GM18867 (cell line): ENCODE measurements at regions not wholly inside any gene's neighbourhood (a gene's known extent, or its start where the extent isn't known, plus 50 kb on each side); places are given as distances from the start of the nearest gene placed in this dataset.
A peak's percentile ranks its signal among the peaks of the same experiment; 100 is the strongest.
"Not testable (repeated sequence)": the region's sequence is repeated elsewhere in the genome, so short reads cannot be mapped to it uniquely, and the experiment has no call there.

Experiments
- ATAC-seq: cut with Tn5 transposase; IDR thresholded peaks from one replicate; pipeline ENCODE4 v1.9.1; 2021; ENCODE audit warnings: mild to moderate bottlenecking, moderate library complexity; ENCODE audit not compliant: unreplicated experiment

- no peak for ATAC-seq
Observed at GRCh38 chr9:30010691-30011090, 2373.8 kb upstream of the ACO1 start.

GRCh38 chr9:30012622-30013021 is 2371.8 kb upstream of the ACO1 start:
- ATAC-seq = no peak

- no peak for ATAC-seq
Observed at GRCh38 chr9:30015073-30015472, 2369.4 kb upstream of the ACO1 start.

- ATAC-seq = no peak
Observed at GRCh38 chr9:30020161-30020560, 2364.3 kb upstream of the ACO1 start.

- ATAC-seq = no peak
Observed at GRCh38 chr9:30035761-30036160, 2348.7 kb upstream of the ACO1 start.

- ATAC-seq = no peak
Observed at GRCh38 chr9:30036558-30036957, 2347.9 kb upstream of the ACO1 start.

GRCh38 chr9:30039712-30040111 is 2344.7 kb upstream of the ACO1 start:
- no peak for ATAC-seq

- ATAC-seq = no peak
Observed at GRCh38 chr9:30048396-30048795, 2336.0 kb upstream of the ACO1 start.

- ATAC-seq = no peak
Observed at GRCh38 chr9:30058463-30058862, 2326.0 kb upstream of the ACO1 start.

- no peak for ATAC-seq
Observed at GRCh38 chr9:30060976-30061375, 2323.5 kb upstream of the ACO1 start.

GRCh38 chr9:30065888-30066287 is 2318.6 kb upstream of the ACO1 start:
- no peak for ATAC-seq

- ATAC-seq = not testable (repeated sequence)
Observed at GRCh38 chr9:30069236-30069635, 2315.2 kb upstream of the ACO1 start.

GRCh38 chr9:30075022-30075421 is 2309.4 kb upstream of the ACO1 start:
- ATAC-seq = no peak

GRCh38 chr9:30075451-30076199 is 2308.8 kb upstream of the ACO1 start:
- peak; percentile 82 for ATAC-seq

GRCh38 chr9:30078195-30078594 is 2306.2 kb upstream of the ACO1 start:
- ATAC-seq = peak; percentile 45

- no peak for ATAC-seq
Observed at GRCh38 chr9:30089428-30089827, 2295.0 kb upstream of the ACO1 start.

- ATAC-seq = no peak
Observed at GRCh38 chr9:30103647-30104394, 2280.6 kb upstream of the ACO1 start.

GRCh38 chr9:30107134-30107533 is 2277.3 kb upstream of the ACO1 start:
- ATAC-seq = not testable (repeated sequence)

GRCh38 chr9:30116673-30117217 is 2267.7 kb upstream of the ACO1 start:
- ATAC-seq = no peak

GRCh38 chr9:30120666-30121065 is 2263.8 kb upstream of the ACO1 start:
- no peak for ATAC-seq

GRCh38 chr9:30121611-30122010 is 2262.8 kb upstream of the ACO1 start:
- ATAC-seq = no peak

GRCh38 chr9:30125881-30126280 is 2258.6 kb upstream of the ACO1 start:
- no peak for ATAC-seq
